ENCODE measurements at regions not wholly inside any gene's neighbourhood (a gene's known extent, or its start where the extent isn't known, plus 50 kb on each side); places are given as distances from the start of the nearest gene placed in this dataset.
"Not testable (repeated sequence)": the region's sequence is repeated elsewhere in the genome, so short reads cannot be mapped to it uniquely, and the experiment has no call there.

- DNase-seq = no peak
Measured at GRCh38 chr12:125824276-125824675, 759.0 kb downstream of the AACS start.

GRCh38 chr12:125835852-125836251 is 770.6 kb downstream of the AACS start:
- no peak for DNase-seq

- no peak for DNase-seq
Measured at GRCh38 chr12:125836647-125837046, 771.4 kb downstream of the AACS start.

- no peak for DNase-seq
Measured at GRCh38 chr12:125841332-125841731, 776.1 kb downstream of the AACS start.

GRCh38 chr12:125852116-125852515 is 786.9 kb downstream of the AACS start:
- no peak for DNase-seq

GRCh38 chr12:125852679-125853078 is 787.4 kb downstream of the AACS start:
- no peak for DNase-seq

GRCh38 chr12:125853670-125854069 is 788.4 kb downstream of the AACS start:
- DNase-seq = no peak

GRCh38 chr12:125856366-125856765 is 791.1 kb downstream of the AACS start:
- DNase-seq = no peak

- DNase-seq = no peak
Measured at GRCh38 chr12:125856896-125857295, 791.7 kb downstream of the AACS start.

- DNase-seq = no peak
Measured at GRCh38 chr12:125860672-125861288, 795.5 kb downstream of the AACS start.

- DNase-seq = peak; percentile 13
Measured at GRCh38 chr12:125861299-125862281, 796.4 kb downstream of the AACS start.

- not testable (repeated sequence) for DNase-seq
Measured at GRCh38 chr12:125865236-125865635, 800.0 kb downstream of the AACS start.

- no peak for DNase-seq
Measured at GRCh38 chr12:125871811-125872594, 806.8 kb downstream of the AACS start.

GRCh38 chr12:125873016-125873415 is 807.8 kb downstream of the AACS start:
- DNase-seq = no peak

GRCh38 chr12:125878483-125878882 is 813.2 kb downstream of the AACS start:
- DNase-seq = no peak

GRCh38 chr12:125882141-125882540 is 816.9 kb downstream of the AACS start:
- DNase-seq = no peak

- no peak for DNase-seq
Measured at GRCh38 chr12:125888921-125889320, 823.7 kb downstream of the AACS start.

- DNase-seq = no peak
Measured at GRCh38 chr12:125889742-125890141, 824.5 kb downstream of the AACS start.

GRCh38 chr12:125890366-125890905 is 825.2 kb downstream of the AACS start:
- no peak for DNase-seq

- no peak for DNase-seq
Measured at GRCh38 chr12:125890971-125891370, 825.7 kb downstream of the AACS start.

- DNase-seq = no peak
Measured at GRCh38 chr12:125892276-125892675, 827.0 kb downstream of the AACS start.

- DNase-seq = no peak
Measured at GRCh38 chr12:125902991-125903390, 837.8 kb downstream of the AACS start.

- DNase-seq = no peak
Measured at GRCh38 chr12:125907351-125907750, 842.1 kb downstream of the AACS start.

Data from hematopoietic multipotent progenitor cell treated with erythropoietin and hydrocortisone succinate and interleukin-3 and kit ligand, for 4 days (in vitro differentiated cells).